H9 (cell line): ENCODE measurements at regions not wholly inside any gene's neighbourhood (a gene's known extent, or its start where the extent isn't known, plus 50 kb on each side); places are given as distances from the start of the nearest gene placed in this dataset.

Experiments
- DNase-seq: peaks from one replicate; pipeline ENCODE4 v3.0.0-alpha.2; 2017
- H2AFZ ChIP-seq: one replicate; pipeline ENCODE4 v1.6.1; 2013; ENCODE audit warnings: mild to moderate bottlenecking, low read length, control low read depth, moderate library complexity
- H2AK5ac ChIP-seq: 2 replicates; pipeline ENCODE4 v1.6.1; 2013; ENCODE audit warnings: low read length, control low read depth, mixed read lengths; ENCODE audit not compliant: insufficient read length
- H2BK120ac ChIP-seq: one replicate; pipeline ENCODE4 v1.6.1; 2013; ENCODE audit warnings: low read depth, mild to moderate bottlenecking, low read length, control low read depth, inconsistent platforms; ENCODE audit not compliant: poor library complexity, severe bottlenecking
- H2BK12ac ChIP-seq: 2 replicates; pipeline ENCODE4 v1.6.1; 2013; ENCODE audit warnings: low read length, control low read depth, mixed read lengths, low read depth; ENCODE audit not compliant: insufficient read length
- H2BK15ac ChIP-seq: 2 replicates; pipeline ENCODE4 v1.6.1; 2013; ENCODE audit warnings: low read depth, low read length, control low read depth
- H2BK20ac ChIP-seq: one replicate; pipeline ENCODE4 v1.6.1; 2013; ENCODE audit warnings: low read depth, mild to moderate bottlenecking, low read length, control low read depth, inconsistent platforms; ENCODE audit not compliant: poor library complexity, severe bottlenecking
- H2BK5ac ChIP-seq: 2 replicates; pipeline ENCODE4 v1.6.1; 2013; ENCODE audit warnings: low read length, control low read depth, mixed read lengths; ENCODE audit not compliant: insufficient read length
- H3K14ac ChIP-seq: 2 replicates; pipeline ENCODE4 v1.6.1; 2013; ENCODE audit warnings: low read length, control low read depth; ENCODE audit not compliant: insufficient read depth
- H3K18ac ChIP-seq: 2 replicates; pipeline ENCODE4 v1.6.1; 2013; ENCODE audit warnings: low read depth, mild to moderate bottlenecking, mixed read lengths, low read length, control low read depth; ENCODE audit not compliant: insufficient read length
- H3K23ac ChIP-seq: 2 replicates; pipeline ENCODE4 v1.6.1; 2013; ENCODE audit warnings: low read length, control low read depth, mixed read lengths, low read depth; ENCODE audit not compliant: insufficient read length
- H3K23me2 ChIP-seq: 2 replicates; pipeline ENCODE4 v1.6.1; 2013; ENCODE audit warnings: low read depth, mild to moderate bottlenecking, mixed read lengths, low read length, control low read depth; ENCODE audit not compliant: insufficient read length, poor library complexity, severe bottlenecking
- H3K27ac ChIP-seq: 2 replicates; pipeline ENCODE4 v1.5.1; 2013; ENCODE audit warnings: low read length, control low read depth, mixed read lengths, low read depth; ENCODE audit not compliant: insufficient read length
- H3K27me3 ChIP-seq: 2 replicates; pipeline ENCODE4 v1.6.1; 2013; ENCODE audit warnings: low read length, control low read depth, inconsistent platforms; ENCODE audit not compliant: insufficient read depth
- H3K4ac ChIP-seq: 2 replicates; pipeline ENCODE4 v1.6.1; 2013; ENCODE audit warnings: low read depth, mild to moderate bottlenecking, control low read depth, inconsistent platforms, low read length, moderate library complexity
- H3K4me1 ChIP-seq: 2 replicates; pipeline ENCODE4 v1.6.1; 2013; ENCODE audit warnings: low read length, control low read depth, inconsistent platforms; ENCODE audit not compliant: insufficient read depth
- H3K4me2 ChIP-seq: 2 replicates; pipeline ENCODE4 v1.6.1; 2013; ENCODE audit warnings: low read length, control low read depth, mixed read lengths; ENCODE audit not compliant: insufficient read length, insufficient read depth
- H3K56ac ChIP-seq: 2 replicates; pipeline ENCODE4 v1.6.1; 2013; ENCODE audit warnings: low read depth, mild to moderate bottlenecking, mixed read lengths, low read length, control low read depth; ENCODE audit not compliant: insufficient read length
- H3K79me1 ChIP-seq: 2 replicates; pipeline ENCODE4 v1.6.1; 2013; ENCODE audit warnings: low read depth, mild to moderate bottlenecking, moderate library complexity, low read length, control low read depth, inconsistent platforms; ENCODE audit not compliant: insufficient read depth, poor library complexity, severe bottlenecking
- H3K79me2 ChIP-seq: 2 replicates; pipeline ENCODE4 v1.6.1; 2013; ENCODE audit warnings: low read length, control low read depth, inconsistent platforms; ENCODE audit not compliant: insufficient read depth
- H3K9ac ChIP-seq: 2 replicates; pipeline ENCODE4 v1.6.1; 2013; ENCODE audit warnings: low read length, control low read depth, mixed read lengths; ENCODE audit not compliant: insufficient read length; ENCODE audit errors: extremely low read depth
- H3K9me3 ChIP-seq: one replicate; pipeline ENCODE4 v1.6.1; 2013; ENCODE audit warnings: low read depth, low read length, inconsistent platforms; ENCODE audit not compliant: control insufficient read depth
- H3T11ph ChIP-seq: one replicate; pipeline ENCODE4 v1.6.1; 2013; ENCODE audit warnings: mild to moderate bottlenecking, low read length, control low read depth, inconsistent platforms
- H4K20me1 ChIP-seq: one replicate; pipeline ENCODE4 v1.6.1; 2013; ENCODE audit not compliant: control insufficient read depth, insufficient read length, insufficient read depth
- H4K5ac ChIP-seq: 2 replicates; pipeline ENCODE4 v1.6.1; 2013; ENCODE audit warnings: low read depth, mild to moderate bottlenecking, mixed read lengths, low read length, control low read depth; ENCODE audit not compliant: insufficient read length
- H4K8ac ChIP-seq: replicated peaks from 2 replicates; pipeline ENCODE4 v1.6.1; 2013; ENCODE audit warnings: low read length, control low read depth, mixed read lengths, low read depth; ENCODE audit not compliant: insufficient read length
- H4K91ac ChIP-seq: 2 replicates; pipeline ENCODE4 v1.6.1; 2013; ENCODE audit warnings: low read depth, mild to moderate bottlenecking, moderate library complexity, mixed read lengths, low read length, control low read depth; ENCODE audit not compliant: insufficient read length
- H3K27ac Mint-ChIP-seq, 3 experiments: 2 replicates in 2 of 3; 3 replicates in 1 of 3; pipeline ENCODE4 v1.8.0; 2020 to 2021; ENCODE audit warnings: mixed read lengths in 3 of 3, mild to moderate bottlenecking in 1 of 3, moderate library complexity in 1 of 3
- H3K27me3 Mint-ChIP-seq: 2 replicates; pipeline ENCODE4 v1.8.0; 2021; ENCODE audit warnings: low read depth, mild to moderate bottlenecking, moderate library complexity, mixed read lengths
- H3K36me3 Mint-ChIP-seq, 3 experiments: 2 replicates in 2 of 3; 3 replicates in 1 of 3; pipeline ENCODE4 v1.8.0; 2020 to 2021; ENCODE audit warnings: low read depth in 3 of 3, mixed read lengths in 3 of 3; ENCODE audit not compliant: insufficient read depth in 1 of 3
- H3K4me1 Mint-ChIP-seq, 2 experiments: 2 replicates each; pipeline ENCODE4 v1.8.0; 2020; ENCODE audit warnings: mixed read lengths in 2 of 2
- H3K4me3 Mint-ChIP-seq, 2 experiments: 2 replicates in 1 of 2; 3 replicates in 1 of 2; pipeline ENCODE4 v1.8.0; 2020 to 2021; ENCODE audit warnings: mild to moderate bottlenecking in 2 of 2, mixed read lengths in 2 of 2, moderate library complexity in 1 of 2
- H3K9me3 Mint-ChIP-seq, 2 experiments: 2 replicates in 1 of 2; 3 replicates in 1 of 2; pipeline ENCODE4 v1.8.0; 2020; ENCODE audit warnings: mild to moderate bottlenecking in 2 of 2, mixed read lengths in 2 of 2, moderate library complexity in 1 of 2
- CTCF ChIP-seq: fragments of 200-600 bp; sonication (generic); conservative IDR thresholded peaks from 3 replicates; pipeline ENCODE4 v1.8.0; 2021; ENCODE audit warnings: antibody characterized with exemption, mild to moderate bottlenecking

- H4K5ac ChIP-seq, result no peak overlapping the region
- no peak for DNase-seq
- H3K4me2 ChIP-seq, result no peak overlapping the region
- H2BK20ac ChIP-seq, result no peak overlapping the region
- no peaks in the 10 kb centered on the region for H3K36me3 Mint-ChIP-seq
- no peak overlapping the region for H4K8ac ChIP-seq
- no peak overlapping the region for H2BK15ac ChIP-seq
- no peak overlapping the region for H3K56ac ChIP-seq
- H2BK5ac ChIP-seq, result no peak overlapping the region
- H2BK12ac ChIP-seq, result no peak overlapping the region
- H3K14ac ChIP-seq, result no peak overlapping the region
- H3K9me3 Mint-ChIP-seq, result no peaks in the 10 kb centered on the region
- no peak overlapping the region for H2AFZ ChIP-seq
- no peaks in the 10 kb centered on the region for H3K4me1 ChIP-seq
- no peak overlapping the region for H3K23ac ChIP-seq
- H3K18ac ChIP-seq, result no peak overlapping the region
- H3K27me3 ChIP-seq, result no peaks in the 10 kb centered on the region
- no peaks in the 10 kb centered on the region for H4K20me1 ChIP-seq
- peaks cover 3 to 6% of the 10 kb centered on the region in 2 experiments; a peak in 2 of 4 replicates for H3K4me1 Mint-ChIP-seq
- no peak overlapping the region for H2AK5ac ChIP-seq
- H3K9ac ChIP-seq, result no peak overlapping the region
- no peaks in the 10 kb centered on the region for H3K23me2 ChIP-seq
- no peak overlapping the region for H3K4me3 Mint-ChIP-seq
- no peak overlapping the region for H3K4ac ChIP-seq
- TF ChIP-seq CTCF, result no peak
- H3K27me3 Mint-ChIP-seq, result no peaks in the 10 kb centered on the region
- no peak overlapping the region for H3T11ph ChIP-seq
- H4K91ac ChIP-seq, result no peak overlapping the region
- no peak overlapping the region for H3K27ac Mint-ChIP-seq
- H3K9me3 ChIP-seq, result no peaks in the 10 kb centered on the region
- no peak overlapping the region for H2BK120ac ChIP-seq
- no peaks in the 10 kb centered on the region for H3K79me1 ChIP-seq
- H3K27ac ChIP-seq, result no peak overlapping the region
- no peaks in the 10 kb centered on the region for H3K79me2 ChIP-seq
These were observed 961.2 kb upstream of the SPRY2 start for GRCh38 chr13:81302125-81302524.
